ENCODE measurements at regions not wholly inside any gene's neighbourhood (a gene's known extent, or its start where the extent isn't known, plus 50 kb on each side); places are given as distances from the start of the nearest gene placed in this dataset.

- TF ChIP-seq CTCF (IDR thresholded peaks at IDR 0.05) (no peak), POLR2AphosphoS5 (IDR thresholded peaks at IDR 0.05; ENCODE audit: insufficient read depth in 1 of 2, low read depth in 1 of 2) (no peak)
Measured at GRCh38 chr17:70920416-70920815, 751.1 kb downstream of the KCNJ2 start.

Data from vagina (tissue), 2 donors.